ENCODE measurements at regions not wholly inside any gene's neighbourhood (a gene's known extent, or its start where the extent isn't known, plus 50 kb on each side); places are given as distances from the start of the nearest gene placed in this dataset.

GRCh38 chr7:155944901-155945300 lies 132.6 kb upstream of the SHH start:
- Histone ChIP-seq H3K27ac (replicated peaks) (no peak overlapping the region), H3K27me3 (ENCODE audit: insufficient read depth, poor library complexity, severe bottlenecking) (no peaks in the 10 kb centered on the region), H3K4me3 (replicated peaks; ENCODE audit: insufficient read depth, low read length) (no peak overlapping the region)
- no peak for TF ChIP-seq POLR2AphosphoS5 (IDR thresholded peaks at IDR 0.05; ENCODE audit: low read depth)
- TF ChIP-seq, protein P1, sequence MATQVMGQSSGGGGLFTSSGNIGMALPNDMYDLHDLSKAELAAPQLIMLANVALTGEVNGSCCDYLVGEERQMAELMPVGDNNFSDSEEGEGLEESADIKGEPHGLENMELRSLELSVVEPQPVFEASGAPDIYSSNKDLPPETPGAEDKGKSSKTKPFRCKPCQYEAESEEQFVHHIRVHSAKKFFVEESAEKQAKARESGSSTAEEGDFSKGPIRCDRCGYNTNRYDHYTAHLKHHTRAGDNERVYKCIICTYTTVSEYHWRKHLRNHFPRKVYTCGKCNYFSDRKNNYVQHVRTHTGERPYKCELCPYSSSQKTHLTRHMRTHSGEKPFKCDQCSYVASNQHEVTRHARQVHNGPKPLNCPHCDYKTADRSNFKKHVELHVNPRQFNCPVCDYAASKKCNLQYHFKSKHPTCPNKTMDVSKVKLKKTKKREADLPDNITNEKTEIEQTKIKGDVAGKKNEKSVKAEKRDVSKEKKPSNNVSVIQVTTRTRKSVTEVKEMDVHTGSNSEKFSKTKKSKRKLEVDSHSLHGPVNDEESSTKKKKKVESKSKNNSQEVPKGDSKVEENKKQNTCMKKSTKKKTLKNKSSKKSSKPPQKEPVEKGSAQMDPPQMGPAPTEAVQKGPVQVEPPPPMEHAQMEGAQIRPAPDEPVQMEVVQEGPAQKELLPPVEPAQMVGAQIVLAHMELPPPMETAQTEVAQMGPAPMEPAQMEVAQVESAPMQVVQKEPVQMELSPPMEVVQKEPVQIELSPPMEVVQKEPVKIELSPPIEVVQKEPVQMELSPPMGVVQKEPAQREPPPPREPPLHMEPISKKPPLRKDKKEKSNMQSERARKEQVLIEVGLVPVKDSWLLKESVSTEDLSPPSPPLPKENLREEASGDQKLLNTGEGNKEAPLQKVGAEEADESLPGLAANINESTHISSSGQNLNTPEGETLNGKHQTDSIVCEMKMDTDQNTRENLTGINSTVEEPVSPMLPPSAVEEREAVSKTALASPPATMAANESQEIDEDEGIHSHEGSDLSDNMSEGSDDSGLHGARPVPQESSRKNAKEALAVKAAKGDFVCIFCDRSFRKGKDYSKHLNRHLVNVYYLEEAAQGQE (IDR thresholded peaks at IDR 0.05; ENCODE audit: insufficient replicate concordance, low read depth) = no peak
- TF ChIP-seq, protein P2, sequence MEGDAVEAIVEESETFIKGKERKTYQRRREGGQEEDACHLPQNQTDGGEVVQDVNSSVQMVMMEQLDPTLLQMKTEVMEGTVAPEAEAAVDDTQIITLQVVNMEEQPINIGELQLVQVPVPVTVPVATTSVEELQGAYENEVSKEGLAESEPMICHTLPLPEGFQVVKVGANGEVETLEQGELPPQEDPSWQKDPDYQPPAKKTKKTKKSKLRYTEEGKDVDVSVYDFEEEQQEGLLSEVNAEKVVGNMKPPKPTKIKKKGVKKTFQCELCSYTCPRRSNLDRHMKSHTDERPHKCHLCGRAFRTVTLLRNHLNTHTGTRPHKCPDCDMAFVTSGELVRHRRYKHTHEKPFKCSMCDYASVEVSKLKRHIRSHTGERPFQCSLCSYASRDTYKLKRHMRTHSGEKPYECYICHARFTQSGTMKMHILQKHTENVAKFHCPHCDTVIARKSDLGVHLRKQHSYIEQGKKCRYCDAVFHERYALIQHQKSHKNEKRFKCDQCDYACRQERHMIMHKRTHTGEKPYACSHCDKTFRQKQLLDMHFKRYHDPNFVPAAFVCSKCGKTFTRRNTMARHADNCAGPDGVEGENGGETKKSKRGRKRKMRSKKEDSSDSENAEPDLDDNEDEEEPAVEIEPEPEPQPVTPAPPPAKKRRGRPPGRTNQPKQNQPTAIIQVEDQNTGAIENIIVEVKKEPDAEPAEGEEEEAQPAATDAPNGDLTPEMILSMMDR (IDR thresholded peaks at IDR 0.05; ENCODE audit: insufficient read depth, low read length) = no peak
- TF ChIP-seq SPI1 (IDR thresholded peaks at IDR 0.05; ENCODE audit: borderline replicate concordance, low read depth) = no peak
- TF ChIP-seq GABPA (IDR thresholded peaks at IDR 0.05; ENCODE audit: low read depth) = no peak
- no peak for DNase-seq (ENCODE audit: low read depth in 1 of 2, low spot score in 1 of 2)

- Histone ChIP-seq H3K4me3 (replicated peaks; ENCODE audit: insufficient read depth, low read length) (no peak overlapping the region), H3K27me3 (ENCODE audit: insufficient read depth, poor library complexity, severe bottlenecking) (no peaks in the 10 kb centered on the region), H3K27ac (replicated peaks) (no peak overlapping the region)
- TF ChIP-seq POLR2AphosphoS5 (IDR thresholded peaks at IDR 0.05; ENCODE audit: low read depth) = no peak
- no peak for TF ChIP-seq SPI1 (IDR thresholded peaks at IDR 0.05; ENCODE audit: borderline replicate concordance, low read depth)
- DNase-seq (ENCODE audit: low read depth in 1 of 2, low spot score in 1 of 2) = no peak
Measured at GRCh38 chr7:155943251-155943899, 131.1 kb upstream of the SHH start.

GRCh38 chr7:155942226-155942950 lies 130.1 kb upstream of the SHH start:
- no peak for DNase-seq (ENCODE audit: low read depth in 1 of 2, low spot score in 1 of 2)
- no peaks in the 10 kb centered on the region for H3K27me3 ChIP-seq (ENCODE audit: insufficient read depth, poor library complexity, severe bottlenecking)
- no peak overlapping the region for H3K27ac ChIP-seq (replicated peaks)
- H3K4me3 ChIP-seq (replicated peaks; ENCODE audit: insufficient read depth, low read length) = no peak overlapping the region
- TF ChIP-seq, protein P2 (IDR thresholded peaks at IDR 0.05; ENCODE audit: insufficient read depth, low read length) = no peak
- TF ChIP-seq SPI1 (IDR thresholded peaks at IDR 0.05; ENCODE audit: borderline replicate concordance, low read depth) = no peak
- TF ChIP-seq GABPA (IDR thresholded peaks at IDR 0.05; ENCODE audit: low read depth) = no peak
- TF ChIP-seq, protein P1 (IDR thresholded peaks at IDR 0.05; ENCODE audit: insufficient replicate concordance, low read depth) = no peak
- no peak for TF ChIP-seq POLR2AphosphoS5 (IDR thresholded peaks at IDR 0.05; ENCODE audit: low read depth)

DNA sequence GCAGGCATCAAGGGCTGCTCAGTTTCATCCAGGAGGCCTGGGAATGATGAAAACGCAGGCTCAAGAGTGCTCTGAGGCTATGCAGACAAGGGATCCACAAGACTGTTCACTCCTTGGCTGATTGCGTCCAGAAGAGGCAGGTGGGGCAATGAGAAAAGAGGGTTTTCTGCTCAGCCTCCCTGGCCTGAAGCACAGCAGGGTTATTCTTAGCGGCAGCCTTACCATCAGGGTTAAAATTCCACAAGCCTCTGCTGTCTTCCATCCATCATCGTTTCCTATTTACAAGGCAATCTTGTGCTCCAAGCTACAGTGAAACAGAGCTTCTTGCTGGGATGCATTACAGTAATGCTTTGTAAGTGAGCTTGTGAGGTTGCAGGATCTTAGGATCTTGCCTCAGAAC lies 129.4 kb upstream of the SHH start:
- no peak for DNase-seq (ENCODE audit: low read depth in 1 of 2, low spot score in 1 of 2)
- Histone ChIP-seq H3K4me3 (replicated peaks; ENCODE audit: insufficient read depth, low read length) (no peak overlapping the region), H3K27ac (replicated peaks) (no peak overlapping the region), H3K27me3 (ENCODE audit: insufficient read depth, poor library complexity, severe bottlenecking) (no peaks in the 10 kb centered on the region)
- TF ChIP-seq, protein P1 (IDR thresholded peaks at IDR 0.05; ENCODE audit: insufficient replicate concordance, low read depth) = no peak
- TF ChIP-seq POLR2AphosphoS5 (IDR thresholded peaks at IDR 0.05; ENCODE audit: low read depth) (no peak), GABPA (IDR thresholded peaks at IDR 0.05; ENCODE audit: low read depth) (no peak), SPI1 (IDR thresholded peaks at IDR 0.05; ENCODE audit: borderline replicate concordance, low read depth) (no peak)
- TF ChIP-seq, protein P2 (IDR thresholded peaks at IDR 0.05; ENCODE audit: insufficient read depth, low read length) = no peak
